Neural progenitor cell (in vitro differentiated cells): ENCODE measurements at regions not wholly inside any gene's neighbourhood (a gene's known extent, or its start where the extent isn't known, plus 50 kb on each side); places are given as distances from the start of the nearest gene placed in this dataset.
"Not testable (repeated sequence)": the region's sequence is repeated elsewhere in the genome, so short reads cannot be mapped to it uniquely, and the experiment has no call there.

Experiments used
- DNase-seq: peaks from one replicate; pipeline ENCODE4 v3.0.0-alpha.2; 2016; ENCODE audit warnings: low spot score
- H2AFZ ChIP-seq: fragments of 200-600 bp; sonication (generic); replicated peaks from 2 replicates; pipeline ENCODE4 v1.6.1; 2016; ENCODE audit warnings: antibody characterized with exemption
- H3F3A ChIP-seq: fragments of 200-600 bp; sonication (generic); 2 replicates; pipeline ENCODE4 v1.6.1; 2016; ENCODE audit warnings: antibody characterized with exemption, low read depth
- H3K27ac ChIP-seq: fragments of 200-600 bp; sonication (generic); 2 replicates; pipeline ENCODE4 v1.5.1; 2016; ENCODE audit warnings: mild to moderate bottlenecking
- H3K27me3 ChIP-seq: fragments of 200-600 bp; sonication (generic); 2 replicates; pipeline ENCODE4 v1.6.1; 2016; ENCODE audit warnings: mild to moderate bottlenecking, moderate library complexity
- H3K36me3 ChIP-seq: fragments of 200-600 bp; sonication (generic); 2 replicates; pipeline ENCODE4 v1.5.1; 2016
- H3K4me1 ChIP-seq: fragments of 200-600 bp; sonication (generic); 2 replicates; pipeline ENCODE4 v1.6.1; 2016; ENCODE audit warnings: mixed run types
- H3K4me2 ChIP-seq: fragments of 200-600 bp; sonication (generic); 2 replicates; pipeline ENCODE4 v1.6.1; 2016
- H3K4me3 ChIP-seq: fragments of 200-600 bp; sonication (generic); 2 replicates; pipeline ENCODE4 v1.5.1; 2016
- H3K79me2 ChIP-seq: fragments of 200-600 bp; sonication (generic); 2 replicates; pipeline ENCODE4 v1.6.1; 2016; ENCODE audit warnings: low read depth
- H3K9ac ChIP-seq: fragments of 200-600 bp; sonication (generic); 2 replicates; pipeline ENCODE4 v1.6.1; 2016
- H3K9me3 ChIP-seq: fragments of 200-600 bp; sonication (generic); 2 replicates; pipeline ENCODE4 v1.5.1; 2016; ENCODE audit warnings: low read depth
- H4K20me1 ChIP-seq: fragments of 200-600 bp; sonication (generic); 2 replicates; pipeline ENCODE4 v1.6.1; 2016; ENCODE audit warnings: low read depth
- H3K27ac Mint-ChIP-seq: 3 replicates; pipeline ENCODE4 v1.8.0; 2021; ENCODE audit warnings: mixed read lengths
- H3K27me3 Mint-ChIP-seq: 2 replicates; pipeline ENCODE4 v1.8.0; 2022; ENCODE audit warnings: low read depth, mild to moderate bottlenecking, inconsistent platforms, moderate library complexity, mixed read lengths; ENCODE audit not compliant: insufficient read depth
- H3K36me3 Mint-ChIP-seq: 3 replicates; pipeline ENCODE4 v1.8.0; 2021; ENCODE audit warnings: mixed read lengths
- H3K4me1 Mint-ChIP-seq: 3 replicates; pipeline ENCODE4 v1.8.0; 2021; ENCODE audit warnings: mixed read lengths
- H3K4me3 Mint-ChIP-seq: 3 replicates; pipeline ENCODE4 v1.8.0; 2021; ENCODE audit warnings: mild to moderate bottlenecking, moderate library complexity, mixed read lengths
- H3K9me3 Mint-ChIP-seq: 3 replicates; pipeline ENCODE4 v1.8.0; 2020; ENCODE audit warnings: mixed read lengths
- EZH2 ChIP-seq: fragments of 200-600 bp; sonication (generic); IDR thresholded peaks from 2 replicates; pipeline ENCODE4 v1.6.1; 2017; ENCODE audit warnings: antibody characterized with exemption, mild to moderate bottlenecking, moderate library complexity
- EZH2phosphoT487 ChIP-seq: fragments of 200-600 bp; sonication (generic); IDR thresholded peaks from 2 replicates; pipeline ENCODE4 v1.6.1; 2017; ENCODE audit warnings: antibody characterized with exemption
- TF ChIP-seq, protein P1 (sequence below): fragments of 200-600 bp; sonication (generic); IDR thresholded peaks from 2 replicates; pipeline ENCODE4 v1.5.1; 2017; ENCODE audit warnings: antibody characterized with exemption, mild to moderate bottlenecking

GRCh38 chr20:51930775-51931174 is 128.5 kb upstream of the SALL4 start:
- Histone ChIP-seq H3K9ac (no peak overlapping the region), H3K27ac (no peak overlapping the region), H3K4me3 (no peak overlapping the region), H3K27me3 (no peaks in the 10 kb centered on the region), H3F3A (peaks cover 7% of the 10 kb centered on the region), H3K4me2 (no peak overlapping the region), H4K20me1 (no peaks in the 10 kb centered on the region), H2AFZ (no peak overlapping the region), H3K4me1 (peaks cover 17% of the 10 kb centered on the region), H3K9me3 (no peaks in the 10 kb centered on the region), H3K36me3 (no peaks in the 10 kb centered on the region), H3K79me2 (no peaks in the 10 kb centered on the region)
- Mint-ChIP-seq H3K4me3 (peak overlapping the region; percentile 17), H3K9me3 (no peaks in the 10 kb centered on the region), H3K27ac (peak overlapping the region; percentile 88), H3K36me3 (no peaks in the 10 kb centered on the region), H3K4me1 (peaks cover 47% of the 10 kb centered on the region), H3K27me3 (peaks cover 2% of the 10 kb centered on the region)
- no peak for TF ChIP-seq EZH2phosphoT487
- TF ChIP-seq, protein P1, sequence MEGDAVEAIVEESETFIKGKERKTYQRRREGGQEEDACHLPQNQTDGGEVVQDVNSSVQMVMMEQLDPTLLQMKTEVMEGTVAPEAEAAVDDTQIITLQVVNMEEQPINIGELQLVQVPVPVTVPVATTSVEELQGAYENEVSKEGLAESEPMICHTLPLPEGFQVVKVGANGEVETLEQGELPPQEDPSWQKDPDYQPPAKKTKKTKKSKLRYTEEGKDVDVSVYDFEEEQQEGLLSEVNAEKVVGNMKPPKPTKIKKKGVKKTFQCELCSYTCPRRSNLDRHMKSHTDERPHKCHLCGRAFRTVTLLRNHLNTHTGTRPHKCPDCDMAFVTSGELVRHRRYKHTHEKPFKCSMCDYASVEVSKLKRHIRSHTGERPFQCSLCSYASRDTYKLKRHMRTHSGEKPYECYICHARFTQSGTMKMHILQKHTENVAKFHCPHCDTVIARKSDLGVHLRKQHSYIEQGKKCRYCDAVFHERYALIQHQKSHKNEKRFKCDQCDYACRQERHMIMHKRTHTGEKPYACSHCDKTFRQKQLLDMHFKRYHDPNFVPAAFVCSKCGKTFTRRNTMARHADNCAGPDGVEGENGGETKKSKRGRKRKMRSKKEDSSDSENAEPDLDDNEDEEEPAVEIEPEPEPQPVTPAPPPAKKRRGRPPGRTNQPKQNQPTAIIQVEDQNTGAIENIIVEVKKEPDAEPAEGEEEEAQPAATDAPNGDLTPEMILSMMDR: no peak
- TF ChIP-seq EZH2: no peak
- DNase-seq: no peak

DNA sequence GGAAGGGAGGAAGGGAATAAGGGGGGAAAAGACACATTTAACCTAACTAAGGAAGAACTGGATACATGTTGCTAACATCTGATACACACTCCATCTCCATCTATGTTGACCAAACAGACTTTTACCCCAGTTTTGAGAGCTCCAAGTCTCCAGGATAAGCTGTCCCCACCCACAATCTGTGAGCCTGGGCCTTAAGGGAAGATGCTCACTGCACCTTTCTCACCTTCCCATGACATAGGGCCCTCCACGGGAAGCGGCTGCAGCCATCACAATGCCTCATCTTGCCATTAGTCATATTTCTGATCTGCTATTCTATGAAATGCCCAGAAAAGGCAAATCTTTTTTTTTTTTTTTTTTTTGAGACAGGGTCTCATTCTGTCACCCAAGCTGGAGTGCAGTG is 126.6 kb upstream of the SALL4 start:
- Histone ChIP-seq H3K36me3 (no peaks in the 10 kb centered on the region), H3K79me2 (no peaks in the 10 kb centered on the region), H3K4me1 (peaks cover 9% of the 10 kb centered on the region), H4K20me1 (no peaks in the 10 kb centered on the region), H3F3A (peaks cover 7% of the 10 kb centered on the region), H3K9ac (no peak overlapping the region), H3K4me2 (no peak overlapping the region), H3K27me3 (no peaks in the 10 kb centered on the region), H3K4me3 (no peak overlapping the region), H3K9me3 (no peaks in the 10 kb centered on the region), H3K27ac (no peak overlapping the region), H2AFZ (no peak overlapping the region)
- H3K9me3 Mint-ChIP-seq: no peaks in the 10 kb centered on the region
- no peak overlapping the region for H3K27ac Mint-ChIP-seq
- H3K27me3 Mint-ChIP-seq: peaks cover 3% of the 10 kb centered on the region
- TF ChIP-seq, protein P1: no peak
- TF ChIP-seq EZH2 (no peak), EZH2phosphoT487 (no peak)
- no peak for DNase-seq
- H3K4me1 Mint-ChIP-seq: peaks cover 34% of the 10 kb centered on the region
- no peak overlapping the region for H3K4me3 Mint-ChIP-seq
- no peaks in the 10 kb centered on the region for H3K36me3 Mint-ChIP-seq

DNA sequence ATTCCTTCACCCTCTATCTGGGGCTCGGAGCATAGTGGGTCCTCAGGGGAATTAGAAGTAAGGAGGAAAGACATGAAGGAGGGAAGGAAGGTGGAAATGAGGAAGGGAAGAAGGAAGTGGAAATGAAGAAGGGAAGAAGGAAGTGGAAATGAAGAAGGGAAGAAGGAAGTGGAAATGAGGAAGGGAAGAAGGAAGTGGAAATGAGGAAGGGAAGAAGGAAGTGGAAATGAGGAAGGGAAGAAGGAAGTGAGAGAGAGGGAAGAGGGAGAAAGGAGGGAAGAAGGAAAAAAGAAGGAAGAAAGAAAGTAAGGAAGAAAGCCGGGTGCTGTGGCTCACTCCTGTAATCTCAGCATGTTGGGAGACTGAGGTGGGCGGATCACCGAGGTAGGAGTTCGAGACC is 125.6 kb upstream of the SALL4 start:
- H3K9me3 ChIP-seq, H3K4me1 ChIP-seq, H2AFZ ChIP-seq, H3K27me3 Mint-ChIP-seq, H3K9me3 Mint-ChIP-seq, H3K27ac ChIP-seq, DNase-seq, H3K79me2 ChIP-seq, H3K4me3 ChIP-seq, H3K4me3 Mint-ChIP-seq, H3K36me3 Mint-ChIP-seq, H4K20me1 ChIP-seq, H3F3A ChIP-seq, H3K9ac ChIP-seq, H3K4me2 ChIP-seq, H3K27me3 ChIP-seq, H3K36me3 ChIP-seq: not testable (repeated sequence)
- H3K4me1 Mint-ChIP-seq: peaks cover 27% of the 10 kb centered on the region
- peak overlapping the region; percentile 78 for H3K27ac Mint-ChIP-seq

- Mint-ChIP-seq H3K4me1 (peaks cover 25% of the 10 kb centered on the region), H3K27ac (peak overlapping the region; percentile 47), H3K27me3 (peaks cover 3% of the 10 kb centered on the region), H3K9me3 (no peaks in the 10 kb centered on the region), H3K4me3 (no peak overlapping the region), H3K36me3 (no peaks in the 10 kb centered on the region)
- H3K4me3 ChIP-seq: no peak overlapping the region
- TF ChIP-seq EZH2: no peak
- TF ChIP-seq, protein P1: no peak
- TF ChIP-seq EZH2phosphoT487: no peak
- no peaks in the 10 kb centered on the region for H3K9me3 ChIP-seq
- no peak overlapping the region for H3K27ac ChIP-seq
- H3K79me2 ChIP-seq: no peaks in the 10 kb centered on the region
- H3F3A ChIP-seq: peaks cover 7% of the 10 kb centered on the region
- no peak for DNase-seq
- no peak overlapping the region for H2AFZ ChIP-seq
- no peaks in the 10 kb centered on the region for H3K36me3 ChIP-seq
- H3K4me1 ChIP-seq: peaks cover 9% of the 10 kb centered on the region
- no peaks in the 10 kb centered on the region for H4K20me1 ChIP-seq
- no peaks in the 10 kb centered on the region for H3K27me3 ChIP-seq
- H3K9ac ChIP-seq: no peak overlapping the region
- no peak overlapping the region for H3K4me2 ChIP-seq
Observed at GRCh38 chr20:51926670-51927305, 124.5 kb upstream of the SALL4 start.
